ENCODE measurements at regions not wholly inside any gene's neighbourhood (a gene's known extent, or its start where the extent isn't known, plus 50 kb on each side); places are given as distances from the start of the nearest gene placed in this dataset.

DNA sequence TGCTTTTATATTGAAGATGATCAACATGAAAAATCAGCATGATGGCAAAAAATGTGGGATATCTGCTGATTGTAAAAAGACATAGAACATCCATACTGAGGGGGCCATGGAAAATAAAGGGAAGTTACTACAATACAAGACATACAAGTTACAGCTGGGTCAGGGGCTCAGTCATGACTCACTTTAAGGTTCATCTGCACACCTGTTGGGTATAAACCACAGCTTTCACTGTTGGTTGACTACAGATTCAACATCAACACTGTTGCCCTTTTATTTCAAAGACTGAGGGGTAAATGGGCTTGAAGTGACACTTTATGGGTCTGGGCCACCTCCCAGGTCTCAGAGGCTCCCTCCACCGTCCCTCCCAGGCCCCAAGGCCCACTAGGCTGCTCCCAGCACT, 98.1 kb upstream of the IRS2 start:
- no peaks in the 10 kb centered on the region for H3K27me3 ChIP-seq (ENCODE audit: control insufficient read depth, insufficient read depth, low read length)
- in situ Hi-C loops (cut with HindIII; ENCODE audit: low pct_unique_long_range_greater_than_20kb, low sequenced_read_pairs) = no loop called here
- no TSS peak for BruUV-seq (replicated peaks)
- H3K27ac ChIP-seq (ENCODE audit: low read length) = no peak overlapping the region
- CTCF ChIA-PET = no interaction called here
- no peaks in the 10 kb centered on the region for H3K4me1 ChIP-seq (ENCODE audit: control insufficient read depth, insufficient read depth, low read length)
- TF ChIP-seq, protein P1, sequence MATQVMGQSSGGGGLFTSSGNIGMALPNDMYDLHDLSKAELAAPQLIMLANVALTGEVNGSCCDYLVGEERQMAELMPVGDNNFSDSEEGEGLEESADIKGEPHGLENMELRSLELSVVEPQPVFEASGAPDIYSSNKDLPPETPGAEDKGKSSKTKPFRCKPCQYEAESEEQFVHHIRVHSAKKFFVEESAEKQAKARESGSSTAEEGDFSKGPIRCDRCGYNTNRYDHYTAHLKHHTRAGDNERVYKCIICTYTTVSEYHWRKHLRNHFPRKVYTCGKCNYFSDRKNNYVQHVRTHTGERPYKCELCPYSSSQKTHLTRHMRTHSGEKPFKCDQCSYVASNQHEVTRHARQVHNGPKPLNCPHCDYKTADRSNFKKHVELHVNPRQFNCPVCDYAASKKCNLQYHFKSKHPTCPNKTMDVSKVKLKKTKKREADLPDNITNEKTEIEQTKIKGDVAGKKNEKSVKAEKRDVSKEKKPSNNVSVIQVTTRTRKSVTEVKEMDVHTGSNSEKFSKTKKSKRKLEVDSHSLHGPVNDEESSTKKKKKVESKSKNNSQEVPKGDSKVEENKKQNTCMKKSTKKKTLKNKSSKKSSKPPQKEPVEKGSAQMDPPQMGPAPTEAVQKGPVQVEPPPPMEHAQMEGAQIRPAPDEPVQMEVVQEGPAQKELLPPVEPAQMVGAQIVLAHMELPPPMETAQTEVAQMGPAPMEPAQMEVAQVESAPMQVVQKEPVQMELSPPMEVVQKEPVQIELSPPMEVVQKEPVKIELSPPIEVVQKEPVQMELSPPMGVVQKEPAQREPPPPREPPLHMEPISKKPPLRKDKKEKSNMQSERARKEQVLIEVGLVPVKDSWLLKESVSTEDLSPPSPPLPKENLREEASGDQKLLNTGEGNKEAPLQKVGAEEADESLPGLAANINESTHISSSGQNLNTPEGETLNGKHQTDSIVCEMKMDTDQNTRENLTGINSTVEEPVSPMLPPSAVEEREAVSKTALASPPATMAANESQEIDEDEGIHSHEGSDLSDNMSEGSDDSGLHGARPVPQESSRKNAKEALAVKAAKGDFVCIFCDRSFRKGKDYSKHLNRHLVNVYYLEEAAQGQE (IDR thresholded peaks at IDR 0.05; ENCODE audit: insufficient read depth in 1 of 2, low read depth in 2 of 2, low read length in 1 of 2) = no peak
- no peak for TF ChIP-seq POLR2AphosphoS5 (IDR thresholded peaks at IDR 0.05; ENCODE audit: low read depth, low read length)
- TF ChIP-seq TCF7L2 (IDR thresholded peaks at IDR 0.05; ENCODE audit: low read depth, low read length) = no peak
- TF ChIP-seq, protein P2, sequence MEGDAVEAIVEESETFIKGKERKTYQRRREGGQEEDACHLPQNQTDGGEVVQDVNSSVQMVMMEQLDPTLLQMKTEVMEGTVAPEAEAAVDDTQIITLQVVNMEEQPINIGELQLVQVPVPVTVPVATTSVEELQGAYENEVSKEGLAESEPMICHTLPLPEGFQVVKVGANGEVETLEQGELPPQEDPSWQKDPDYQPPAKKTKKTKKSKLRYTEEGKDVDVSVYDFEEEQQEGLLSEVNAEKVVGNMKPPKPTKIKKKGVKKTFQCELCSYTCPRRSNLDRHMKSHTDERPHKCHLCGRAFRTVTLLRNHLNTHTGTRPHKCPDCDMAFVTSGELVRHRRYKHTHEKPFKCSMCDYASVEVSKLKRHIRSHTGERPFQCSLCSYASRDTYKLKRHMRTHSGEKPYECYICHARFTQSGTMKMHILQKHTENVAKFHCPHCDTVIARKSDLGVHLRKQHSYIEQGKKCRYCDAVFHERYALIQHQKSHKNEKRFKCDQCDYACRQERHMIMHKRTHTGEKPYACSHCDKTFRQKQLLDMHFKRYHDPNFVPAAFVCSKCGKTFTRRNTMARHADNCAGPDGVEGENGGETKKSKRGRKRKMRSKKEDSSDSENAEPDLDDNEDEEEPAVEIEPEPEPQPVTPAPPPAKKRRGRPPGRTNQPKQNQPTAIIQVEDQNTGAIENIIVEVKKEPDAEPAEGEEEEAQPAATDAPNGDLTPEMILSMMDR (IDR thresholded peaks at IDR 0.05) = no peak
- no peak for TF ChIP-seq SIN3A (IDR thresholded peaks at IDR 0.05; ENCODE audit: borderline replicate concordance, insufficient read depth, low read depth, low read length)
- ATAC-seq (no peak), DNase-seq (ENCODE audit: low read depth, low spot score) (no peak)
- POLR2A ChIA-PET = no interaction called here
- no peak overlapping the region for H3K4me3 ChIP-seq (ENCODE audit: low read depth in 2 of 2, low read length in 2 of 2)
- no peaks in the 10 kb centered on the region for H3K9me3 ChIP-seq (ENCODE audit: control insufficient read depth, insufficient read depth, low read depth, low read length)
- intact Hi-C loops (cut with micrococcal nuclease; ENCODE audit: unreplicated experiment) = no loop called here
- H3K36me3 ChIP-seq (ENCODE audit: control insufficient read depth, insufficient read depth, low read length) = no peaks in the 10 kb centered on the region

- intact Hi-C loops (cut with micrococcal nuclease; ENCODE audit: unreplicated experiment) = no loop called here
- no peak for ATAC-seq
- no peaks in the 10 kb centered on the region for H3K27me3 ChIP-seq (ENCODE audit: control insufficient read depth, insufficient read depth, low read length)
- no TSS peak for BruUV-seq (replicated peaks)
- no peaks in the 10 kb centered on the region for H3K9me3 ChIP-seq (ENCODE audit: control insufficient read depth, insufficient read depth, low read depth, low read length)
- in situ Hi-C loops (cut with HindIII; ENCODE audit: low pct_unique_long_range_greater_than_20kb, low sequenced_read_pairs) = no loop called here
- POLR2A ChIA-PET = no interaction called here
- CTCF ChIA-PET = no interaction called here
- no peak for DNase-seq (ENCODE audit: low read depth, low spot score)
- H3K36me3 ChIP-seq (ENCODE audit: control insufficient read depth, insufficient read depth, low read length) = no peaks in the 10 kb centered on the region
- H3K4me1 ChIP-seq (ENCODE audit: control insufficient read depth, insufficient read depth, low read length) = no peaks in the 10 kb centered on the region
- H3K4me3 ChIP-seq (ENCODE audit: low read depth in 2 of 2, low read length in 2 of 2) = no peak overlapping the region
- no peak overlapping the region for H3K27ac ChIP-seq (ENCODE audit: low read length)
- TF ChIP-seq POLR2AphosphoS5 (IDR thresholded peaks at IDR 0.05; ENCODE audit: low read depth, low read length) (no peak), SIN3A (IDR thresholded peaks at IDR 0.05; ENCODE audit: borderline replicate concordance, insufficient read depth, low read depth, low read length) (no peak), TCF7L2 (IDR thresholded peaks at IDR 0.05; ENCODE audit: low read depth, low read length) (no peak)
- TF ChIP-seq, protein P2 (IDR thresholded peaks at IDR 0.05) = no peak
- TF ChIP-seq, protein P1 (IDR thresholded peaks at IDR 0.05; ENCODE audit: insufficient read depth in 1 of 2, low read depth in 2 of 2, low read length in 1 of 2) = no peak
Observed at GRCh38 chr13:109883181-109884180, 97.1 kb upstream of the IRS2 start.
